ENCODE measurements at regions not wholly inside any gene's neighbourhood (a gene's known extent, or its start where the extent isn't known, plus 50 kb on each side); places are given as distances from the start of the nearest gene placed in this dataset.

DNA sequence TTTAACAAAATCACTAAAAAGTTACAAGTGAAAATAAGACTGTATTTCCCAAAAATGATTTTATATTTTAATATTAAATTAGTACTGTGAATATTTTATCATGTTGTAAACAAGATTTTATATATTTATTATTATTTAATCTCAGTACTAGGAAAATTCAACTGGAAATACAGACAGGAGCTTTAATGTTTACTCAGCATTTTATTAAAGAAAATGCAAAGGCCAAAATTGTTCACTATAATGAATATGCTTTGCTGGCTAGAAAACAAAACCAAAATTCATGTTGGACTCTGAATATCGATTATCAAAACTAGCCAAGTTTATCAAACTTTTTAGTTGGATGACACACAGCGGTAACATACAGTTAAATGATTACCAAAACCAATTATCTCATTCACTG, 782.3 kb downstream of the AMY1C start:
- TF ChIP-seq, protein P1, sequence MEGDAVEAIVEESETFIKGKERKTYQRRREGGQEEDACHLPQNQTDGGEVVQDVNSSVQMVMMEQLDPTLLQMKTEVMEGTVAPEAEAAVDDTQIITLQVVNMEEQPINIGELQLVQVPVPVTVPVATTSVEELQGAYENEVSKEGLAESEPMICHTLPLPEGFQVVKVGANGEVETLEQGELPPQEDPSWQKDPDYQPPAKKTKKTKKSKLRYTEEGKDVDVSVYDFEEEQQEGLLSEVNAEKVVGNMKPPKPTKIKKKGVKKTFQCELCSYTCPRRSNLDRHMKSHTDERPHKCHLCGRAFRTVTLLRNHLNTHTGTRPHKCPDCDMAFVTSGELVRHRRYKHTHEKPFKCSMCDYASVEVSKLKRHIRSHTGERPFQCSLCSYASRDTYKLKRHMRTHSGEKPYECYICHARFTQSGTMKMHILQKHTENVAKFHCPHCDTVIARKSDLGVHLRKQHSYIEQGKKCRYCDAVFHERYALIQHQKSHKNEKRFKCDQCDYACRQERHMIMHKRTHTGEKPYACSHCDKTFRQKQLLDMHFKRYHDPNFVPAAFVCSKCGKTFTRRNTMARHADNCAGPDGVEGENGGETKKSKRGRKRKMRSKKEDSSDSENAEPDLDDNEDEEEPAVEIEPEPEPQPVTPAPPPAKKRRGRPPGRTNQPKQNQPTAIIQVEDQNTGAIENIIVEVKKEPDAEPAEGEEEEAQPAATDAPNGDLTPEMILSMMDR (IDR thresholded peaks at IDR 0.05; ENCODE audit: low read depth, low read length): no peak
- no peak for TF ChIP-seq EZH2phosphoT487 (IDR thresholded peaks at IDR 0.05; ENCODE audit: low read depth)

All from OCI-LY3 (cell line).